ENCODE measurements at regions not wholly inside any gene's neighbourhood (a gene's known extent, or its start where the extent isn't known, plus 50 kb on each side); places are given as distances from the start of the nearest gene placed in this dataset.
"Not testable (repeated sequence)": the region's sequence is repeated elsewhere in the genome, so short reads cannot be mapped to it uniquely, and the experiment has no call there.

DNA sequence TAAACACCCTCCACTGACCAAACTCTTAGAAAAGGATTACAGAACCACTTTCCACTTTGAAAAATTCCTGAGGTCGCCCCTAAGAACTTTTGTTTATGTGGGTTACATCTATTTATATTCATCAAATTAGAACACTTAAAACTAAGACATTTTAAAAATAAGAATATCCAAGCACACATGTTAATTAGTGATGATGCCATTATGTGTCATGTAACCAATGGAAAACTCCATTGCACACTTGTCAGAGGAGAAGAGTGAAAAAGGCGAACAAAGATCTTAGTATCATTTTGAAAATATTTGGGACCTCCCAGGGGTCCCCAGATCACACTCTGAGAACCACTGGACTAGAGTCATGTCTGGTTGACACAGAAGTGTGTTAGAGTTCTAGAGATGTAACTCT is 882.4 kb upstream of the AMELY start:
- WGBS, 2 donors = 73% methylated on average over 2 of the region's 2 CpGs; no CpG with 5 or more reads in 1 of the 2 donors
- intact Hi-C loops (cut with DNase I; ENCODE audit: low total_unique reads) = no loop called here
- DNase-seq (ENCODE audit: low spot score in 2 of 2) = no peak
- no peak overlapping the region for H3K4me3 ChIP-seq (ENCODE audit: low read depth, poor library complexity, severe bottlenecking)
- TF ChIP-seq POLR2A (IDR thresholded peaks at IDR 0.05) = no peak
- TF ChIP-seq CTCF (IDR thresholded peaks at IDR 0.05) = no peak

DNA sequence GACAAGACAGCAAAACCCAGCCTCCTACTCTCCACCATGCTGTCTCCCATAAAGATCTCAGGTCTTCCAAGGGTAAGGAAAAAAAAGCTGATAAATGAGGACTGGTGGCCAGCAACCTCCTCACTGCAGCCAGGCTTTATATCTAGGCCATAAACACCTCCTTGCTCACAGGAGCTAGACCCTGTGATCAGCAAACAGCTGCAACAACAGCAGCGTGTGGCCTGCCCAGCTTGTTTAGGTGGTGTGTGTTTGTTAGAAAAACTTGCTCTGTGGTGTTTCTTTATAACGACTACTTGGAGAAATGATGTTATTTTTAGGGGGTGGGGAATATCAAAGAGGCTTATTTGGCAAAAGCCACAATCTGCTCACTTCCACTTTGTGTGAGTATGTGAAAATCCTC is 880.9 kb upstream of the AMELY start:
- intact Hi-C loops (cut with DNase I; ENCODE audit: low total_unique reads) = no loop called here
- 95% methylated on average over 2 of the region's 2 CpGs; no CpG with 5 or more reads in 1 of the 2 donors for WGBS, 2 donors
- no peak for DNase-seq (ENCODE audit: low spot score in 2 of 2)
- TF ChIP-seq CTCF (IDR thresholded peaks at IDR 0.05) = no peak
- TF ChIP-seq POLR2A (IDR thresholded peaks at IDR 0.05) = no peak
- no peak overlapping the region for H3K4me3 ChIP-seq (ENCODE audit: low read depth, poor library complexity, severe bottlenecking)

DNA sequence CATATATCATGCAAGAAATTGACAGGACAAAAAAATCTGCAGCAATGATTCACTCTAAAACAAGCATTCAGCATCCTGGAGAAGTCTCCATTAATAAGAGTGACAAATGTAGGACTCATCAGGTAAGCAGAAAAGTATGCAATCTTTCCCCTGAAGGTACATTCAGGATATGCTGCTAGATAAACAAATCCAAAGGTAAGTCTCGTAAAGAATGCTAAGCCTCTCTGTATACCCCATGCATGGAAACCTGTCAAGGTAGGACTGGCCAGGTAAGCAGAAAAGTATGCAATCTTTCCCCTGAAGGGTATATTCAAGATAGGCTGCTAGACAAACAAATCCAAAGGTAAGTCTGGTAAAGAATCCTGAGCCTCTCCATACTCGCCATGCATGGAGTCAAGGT is 869.9 kb upstream of the AMELY start:
- 68% methylated on average over 2 of the region's 2 CpGs; no CpG with 5 or more reads in 1 of the 2 donors for WGBS, 2 donors
- no peak for TF ChIP-seq CTCF (IDR thresholded peaks at IDR 0.05)
- no peak for TF ChIP-seq POLR2A (IDR thresholded peaks at IDR 0.05)
- no peak for DNase-seq (ENCODE audit: low spot score in 2 of 2)
- intact Hi-C loops (cut with DNase I; ENCODE audit: low total_unique reads) = no loop called here
- H3K4me3 ChIP-seq (ENCODE audit: low read depth, poor library complexity, severe bottlenecking) = no peak overlapping the region

- DNase-seq (ENCODE audit: low spot score in 2 of 2); H3K4me3 ChIP-seq (ENCODE audit: low read depth, poor library complexity, severe bottlenecking); intact Hi-C loops (cut with DNase I; ENCODE audit: low total_unique reads): not testable (repeated sequence)
- 67% methylated on average over 2 of the region's 2 CpGs; no CpG with 5 or more reads in 1 of the 2 donors for WGBS, 2 donors
Observed at GRCh38 chrY:7775436-7775835, 863.9 kb upstream of the AMELY start.

DNA sequence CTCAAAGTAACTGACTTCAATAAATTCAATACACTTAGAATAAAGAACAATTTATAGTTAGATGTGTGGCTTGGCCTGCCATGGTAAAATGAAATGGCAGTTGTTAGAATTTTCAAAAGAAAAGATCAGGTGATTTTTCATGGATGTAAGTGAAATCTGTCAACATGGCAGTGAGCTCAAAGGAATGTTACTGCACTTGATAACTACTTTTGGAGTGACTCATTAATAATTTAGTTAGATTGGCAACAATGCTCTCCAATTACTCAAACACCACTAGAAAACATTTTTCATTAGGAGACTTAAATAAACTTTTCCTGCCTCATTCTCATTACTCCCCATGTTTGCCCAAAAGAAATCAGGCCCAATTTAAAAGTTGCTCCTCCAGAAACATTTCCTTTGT is 860.2 kb upstream of the AMELY start:
- intact Hi-C loops (cut with DNase I; ENCODE audit: low total_unique reads) = no loop called here

DNA sequence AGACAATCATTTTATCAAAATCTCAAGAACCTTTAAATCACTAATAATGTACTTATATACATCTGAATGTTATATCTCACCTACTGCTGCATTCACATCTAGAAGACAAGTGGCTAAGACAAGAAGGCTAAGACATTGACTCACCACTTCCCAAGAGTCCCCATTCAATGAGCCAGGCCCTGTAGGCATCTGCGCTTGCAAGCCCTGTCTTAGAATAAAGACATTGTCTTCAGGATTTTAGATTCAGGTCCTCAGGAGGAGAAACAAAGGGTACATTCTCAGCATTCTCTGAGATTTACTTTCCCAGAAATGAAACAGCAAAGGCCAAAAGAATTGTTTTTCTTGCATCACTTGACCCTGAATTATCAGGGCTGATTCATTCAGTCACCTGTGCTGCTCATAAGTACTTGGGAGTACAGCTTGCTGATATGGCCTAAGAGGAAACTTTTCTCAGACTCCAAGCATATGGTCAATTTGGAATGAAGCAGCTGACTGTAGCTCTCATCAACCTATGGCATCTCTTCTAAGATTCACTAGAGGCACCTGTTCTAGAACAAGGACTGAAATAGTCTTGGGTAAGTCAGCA is 858.3 kb upstream of the AMELY start:
- 93% methylated on average over 1 of the region's 1 CpG; no CpG with 5 or more reads in 1 of the 2 donors for WGBS, 2 donors
- intact Hi-C loops (cut with DNase I; ENCODE audit: low total_unique reads) = no loop called here
- no peak for TF ChIP-seq POLR2A (IDR thresholded peaks at IDR 0.05)
- no peak for TF ChIP-seq CTCF (IDR thresholded peaks at IDR 0.05)
- H3K4me3 ChIP-seq (ENCODE audit: low read depth, poor library complexity, severe bottlenecking) = no peak overlapping the region
- DNase-seq (ENCODE audit: low spot score in 2 of 2) = no peak

More for the DNA sequence above, 860.2 kb upstream of the AMELY start:
- no peak overlapping the region for H3K4me3 ChIP-seq (ENCODE audit: low read depth, poor library complexity, severe bottlenecking)
- TF ChIP-seq POLR2A (IDR thresholded peaks at IDR 0.05) = no peak
- no peak for TF ChIP-seq CTCF (IDR thresholded peaks at IDR 0.05)
- DNase-seq (ENCODE audit: low spot score in 2 of 2) = no peak

Measured in lower leg skin (tissue), 4 donors.